T-helper 2 cell treated with Interferon-gamma antibody and Interleukin-4, amounts not matched to agents 100 ng/mL and 5 ng/mL, for 36 hours (primary cell): ENCODE measurements at regions not wholly inside any gene's neighbourhood (a gene's known extent, or its start where the extent isn't known, plus 50 kb on each side); places are given as distances from the start of the nearest gene placed in this dataset.
"Not testable (repeated sequence)": the region's sequence is repeated elsewhere in the genome, so short reads cannot be mapped to it uniquely, and the experiment has no call there.

Experiments
- intact Hi-C: fragments of 100-400 bp; cut with micrococcal nuclease; formaldehyde crosslinking; loops from one replicate; pipeline ENCODE4 v1.15.1; 2023

GRCh38 chr15:26261413-26261812 is 398.3 kb upstream of the ATP10A start:
- intact Hi-C loops = no loop called here

GRCh38 chr15:26260517-26261133 is 397.5 kb upstream of the ATP10A start:
- intact Hi-C loops = no loop called here

- intact Hi-C loops = no loop called here
These were observed 396.5 kb upstream of the ATP10A start for GRCh38 chr15:26259581-26259980.

- intact Hi-C loops = not testable (repeated sequence)
These were observed 381.7 kb upstream of the ATP10A start for GRCh38 chr15:26244782-26245181.

GRCh38 chr15:26243382-26243781 is 380.3 kb upstream of the ATP10A start:
- intact Hi-C loops = no loop called here

GRCh38 chr15:26242565-26243071 is 379.5 kb upstream of the ATP10A start:
- intact Hi-C loops = no loop called here

- intact Hi-C loops = no loop called here
These were observed 372.7 kb upstream of the ATP10A start for GRCh38 chr15:26235864-26236263.

- intact Hi-C loops = no loop called here
These were observed 372.0 kb upstream of the ATP10A start for GRCh38 chr15:26234976-26235767.

GRCh38 chr15:26232691-26233090 is 369.6 kb upstream of the ATP10A start:
- intact Hi-C loops = no loop called here

GRCh38 chr15:26231096-26231495 is 368.0 kb upstream of the ATP10A start:
- intact Hi-C loops = no loop called here

- intact Hi-C loops = no loop called here
These were observed 361.1 kb upstream of the ATP10A start for GRCh38 chr15:26224266-26224665.

- intact Hi-C loops = no loop called here
These were observed 360.6 kb upstream of the ATP10A start for GRCh38 chr15:26223720-26224119.

- intact Hi-C loops = no loop called here
These were observed 359.7 kb upstream of the ATP10A start for GRCh38 chr15:26222781-26223180.

GRCh38 chr15:26217043-26217442 is 353.9 kb upstream of the ATP10A start:
- intact Hi-C loops = not testable (repeated sequence)

- intact Hi-C loops = no loop called here
These were observed 351.2 kb upstream of the ATP10A start for GRCh38 chr15:26214290-26214689.

GRCh38 chr15:26213427-26213826 is 350.3 kb upstream of the ATP10A start:
- intact Hi-C loops = no loop called here

- intact Hi-C loops = no loop called here
These were observed 349.0 kb upstream of the ATP10A start for GRCh38 chr15:26212109-26212508.

- intact Hi-C loops = no loop called here
These were observed 347.9 kb upstream of the ATP10A start for GRCh38 chr15:26210980-26211379.

- intact Hi-C loops = no loop called here
These were observed 338.2 kb upstream of the ATP10A start for GRCh38 chr15:26201177-26201858.

GRCh38 chr15:26200427-26200826 is 337.3 kb upstream of the ATP10A start:
- intact Hi-C loops = no loop called here

- intact Hi-C loops = no loop called here
These were observed 334.6 kb upstream of the ATP10A start for GRCh38 chr15:26197719-26198118.

- intact Hi-C loops = no loop called here
These were observed 333.9 kb upstream of the ATP10A start for GRCh38 chr15:26197060-26197459.
